ENCODE measurements at regions not wholly inside any gene's neighbourhood (a gene's known extent, or its start where the extent isn't known, plus 50 kb on each side); places are given as distances from the start of the nearest gene placed in this dataset.

DNA sequence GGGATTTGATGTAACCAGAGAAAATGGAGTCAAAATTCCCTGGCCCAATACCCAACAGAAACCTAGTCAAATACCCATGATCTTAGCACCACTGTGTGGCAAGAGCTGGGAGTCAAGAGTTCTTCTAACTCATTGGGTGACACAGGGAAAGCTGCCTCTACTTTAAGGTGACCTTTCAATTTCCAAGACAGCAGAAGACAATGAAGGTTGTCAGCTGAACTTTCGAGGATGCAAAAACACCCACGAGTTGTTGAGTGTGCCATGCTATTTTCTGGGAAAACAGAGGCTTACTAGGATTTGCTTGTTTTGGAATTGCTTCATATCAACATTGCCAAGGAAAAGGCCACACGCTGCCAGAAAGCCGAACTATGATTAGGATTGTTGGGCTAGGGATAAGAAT is 61.6 kb upstream of the CYRIA start:
- H3K27me3 Mint-ChIP-seq, result no peaks in the 10 kb centered on the region
- POLR2A ChIA-PET, result interaction anchor here (0.5 kb wide), 1 partner anchor 14 kb away, joined by 3 read pairs; no protein-coding TSS in a partner anchor

GRCh38 chr2:16726577-16726976 is 60.9 kb upstream of the CYRIA start:
- H3K9ac ChIP-seq (ENCODE audit: low read length), result no peak overlapping the region
- ChIA-PET POLR2A (no interaction called here), CTCF (interaction anchor here (0.9 to 1.6 kb wide), 3 partner anchors 30 to 117 kb away, joined by 3 to 5 read pairs (median 3); no protein-coding TSS in a partner anchor)
- H3K4me3 Mint-ChIP-seq, result no peak overlapping the region
- H3K4me2 ChIP-seq (replicated peaks; ENCODE audit: low read depth, low read length, poor library complexity, severe bottlenecking), result no peak overlapping the region
- H3K27me3 Mint-ChIP-seq, result no peaks in the 10 kb centered on the region
- no peak for DNase-seq
- no peak overlapping the region for H3K27ac Mint-ChIP-seq
- H3K4me3 ChIP-seq (ENCODE audit: control extremely low read depth in 1 of 5, extremely low read depth in 1 of 5, insufficient read depth in 1 of 5, low read depth in 2 of 5, low read length in 4 of 5), result no peak overlapping the region
- no peak overlapping the region for H3K27ac ChIP-seq (ENCODE audit: low read length in 2 of 2)
- TF ChIP-seq, protein P1, sequence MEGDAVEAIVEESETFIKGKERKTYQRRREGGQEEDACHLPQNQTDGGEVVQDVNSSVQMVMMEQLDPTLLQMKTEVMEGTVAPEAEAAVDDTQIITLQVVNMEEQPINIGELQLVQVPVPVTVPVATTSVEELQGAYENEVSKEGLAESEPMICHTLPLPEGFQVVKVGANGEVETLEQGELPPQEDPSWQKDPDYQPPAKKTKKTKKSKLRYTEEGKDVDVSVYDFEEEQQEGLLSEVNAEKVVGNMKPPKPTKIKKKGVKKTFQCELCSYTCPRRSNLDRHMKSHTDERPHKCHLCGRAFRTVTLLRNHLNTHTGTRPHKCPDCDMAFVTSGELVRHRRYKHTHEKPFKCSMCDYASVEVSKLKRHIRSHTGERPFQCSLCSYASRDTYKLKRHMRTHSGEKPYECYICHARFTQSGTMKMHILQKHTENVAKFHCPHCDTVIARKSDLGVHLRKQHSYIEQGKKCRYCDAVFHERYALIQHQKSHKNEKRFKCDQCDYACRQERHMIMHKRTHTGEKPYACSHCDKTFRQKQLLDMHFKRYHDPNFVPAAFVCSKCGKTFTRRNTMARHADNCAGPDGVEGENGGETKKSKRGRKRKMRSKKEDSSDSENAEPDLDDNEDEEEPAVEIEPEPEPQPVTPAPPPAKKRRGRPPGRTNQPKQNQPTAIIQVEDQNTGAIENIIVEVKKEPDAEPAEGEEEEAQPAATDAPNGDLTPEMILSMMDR (IDR thresholded peaks at IDR 0.05), result no peak
- H3K4me1 ChIP-seq (ENCODE audit: control insufficient read depth in 2 of 2, insufficient read depth in 2 of 2, low read length in 2 of 2), result peaks cover 12 to 20% of the 10 kb centered on the region in 2 donors
- H3K9me3 Mint-ChIP-seq (ENCODE audit: insufficient read depth), result peaks cover 3% of the 10 kb centered on the region
- H2AFZ ChIP-seq (ENCODE audit: insufficient read depth, low read depth, low read length, poor library complexity, severe bottlenecking), result no peak overlapping the region
- H3K79me2 ChIP-seq (ENCODE audit: control insufficient read depth, insufficient read depth, low read length), result no peaks in the 10 kb centered on the region
- ATAC-seq (ENCODE audit: low read depth), result no peak
- intact Hi-C loops (cut with micrococcal nuclease), result loop anchor here (5.0 kb wide), 1 partner anchor 69 kb away; no protein-coding TSS in a partner anchor
- H3K9me3 ChIP-seq (ENCODE audit: control extremely low read depth in 1 of 3, control insufficient read depth in 2 of 3, insufficient read depth in 1 of 3, low read length in 2 of 3), result peaks cover 0 to 1% (median 0%) of the 10 kb centered on the region in 3 donors
- H4K20me1 ChIP-seq (ENCODE audit: control insufficient read depth, insufficient read depth, low read length, poor library complexity, severe bottlenecking), result no peaks in the 10 kb centered on the region
- H3K27me3 ChIP-seq (replicated peaks in 1 of 4; ENCODE audit: control extremely low read depth in 1 of 4, control insufficient read depth in 3 of 4, insufficient read depth in 4 of 4, low read length in 3 of 4), result no peaks in the 10 kb centered on the region
- H3K4me1 Mint-ChIP-seq, result peaks cover 42% of the 10 kb centered on the region
- WGBS (ENCODE audit: insufficient coverage), result 100% methylated on average over 1 of the region's 4 CpGs
- no peaks in the 10 kb centered on the region for H3K36me3 ChIP-seq (replicated peaks in 1 of 2; ENCODE audit: control extremely low read depth in 1 of 2, control insufficient read depth in 1 of 2, extremely low read depth in 1 of 2, insufficient read depth in 2 of 2, low read length in 1 of 2)

More for the DNA sequence above, 61.6 kb upstream of the CYRIA start:
- DNase-seq (no peak), ATAC-seq (ENCODE audit: low read depth) (no peak)
- peaks cover 0 to 1% (median 0%) of the 10 kb centered on the region in 3 donors for H3K9me3 ChIP-seq (ENCODE audit: control extremely low read depth in 1 of 3, control insufficient read depth in 2 of 3, insufficient read depth in 1 of 3, low read length in 2 of 3)
- H3K4me2 ChIP-seq (replicated peaks; ENCODE audit: low read depth, low read length, poor library complexity, severe bottlenecking), result no peak overlapping the region
- no peaks in the 10 kb centered on the region for H4K20me1 ChIP-seq (ENCODE audit: control insufficient read depth, insufficient read depth, low read length, poor library complexity, severe bottlenecking)
- TF ChIP-seq EZH2 (IDR thresholded peaks at IDR 0.05; ENCODE audit: borderline replicate concordance, insufficient read depth, low read depth, low read length, poor library complexity, severe bottlenecking), result no peak
- TF ChIP-seq, protein P1 (IDR thresholded peaks at IDR 0.05), result no peak
- no peaks in the 10 kb centered on the region for H3K36me3 ChIP-seq (replicated peaks in 1 of 2; ENCODE audit: control extremely low read depth in 1 of 2, control insufficient read depth in 1 of 2, extremely low read depth in 1 of 2, insufficient read depth in 2 of 2, low read length in 1 of 2)
- Mint-ChIP-seq H3K4me1 (peaks cover 42% of the 10 kb centered on the region), H3K4me3 (no peak overlapping the region), H3K27ac (no peak overlapping the region), H3K9me3 (ENCODE audit: insufficient read depth) (peaks cover 3% of the 10 kb centered on the region)
- CTCF ChIA-PET, result interaction anchor here (0.7 to 1.6 kb wide), 4 partner anchors 30 to 118 kb away, joined by 3 to 5 read pairs (median 3); no protein-coding TSS in a partner anchor
- H3K4me3 ChIP-seq (ENCODE audit: control extremely low read depth in 1 of 5, extremely low read depth in 1 of 5, insufficient read depth in 1 of 5, low read depth in 2 of 5, low read length in 4 of 5), result no peak overlapping the region
- no peak overlapping the region for H3K9ac ChIP-seq (ENCODE audit: low read length)
- intact Hi-C loops (cut with micrococcal nuclease), result loop anchor here (5.0 kb wide), 1 partner anchor 70 kb away; no protein-coding TSS in a partner anchor
- peaks cover 12 to 20% of the 10 kb centered on the region in 2 donors for H3K4me1 ChIP-seq (ENCODE audit: control insufficient read depth in 2 of 2, insufficient read depth in 2 of 2, low read length in 2 of 2)
- H2AFZ ChIP-seq (ENCODE audit: insufficient read depth, low read depth, low read length, poor library complexity, severe bottlenecking), result no peak overlapping the region
- H3K27me3 ChIP-seq (replicated peaks in 1 of 4; ENCODE audit: control extremely low read depth in 1 of 4, control insufficient read depth in 3 of 4, insufficient read depth in 4 of 4, low read length in 3 of 4), result no peaks in the 10 kb centered on the region
- no peaks in the 10 kb centered on the region for H3K79me2 ChIP-seq (ENCODE audit: control insufficient read depth, insufficient read depth, low read length)
- WGBS (ENCODE audit: insufficient coverage), result 98% methylated on average over 4 of the region's 4 CpGs
- H3K27ac ChIP-seq (ENCODE audit: low read length in 2 of 2), result no peak overlapping the region
